Esophagus (tissue), 2 donors: ENCODE measurements at regions not wholly inside any gene's neighbourhood (a gene's known extent, or its start where the extent isn't known, plus 50 kb on each side); places are given as distances from the start of the nearest gene placed in this dataset.

Experiments
- H3K27ac ChIP-seq, 2 donors: one replicate each; pipeline ENCODE4 v1.5.1; 2013; ENCODE audit warnings: low read depth in 2 of 2, mild to moderate bottlenecking in 2 of 2, inconsistent platforms in 1 of 2, low read length in 1 of 2, moderate library complexity in 1 of 2
- H3K27me3 ChIP-seq, 2 donors: one replicate each; pipeline ENCODE4 v1.6.1; 2013; ENCODE audit warnings: low read length in 2 of 2, control low read depth in 1 of 2, mild to moderate bottlenecking in 1 of 2; ENCODE audit not compliant: insufficient read depth in 2 of 2, control insufficient read depth in 1 of 2
- H3K36me3 ChIP-seq, 2 donors: one replicate each; pipeline ENCODE4 v1.6.1; 2013; ENCODE audit warnings: low read length in 1 of 2; ENCODE audit not compliant: control insufficient read depth in 2 of 2, insufficient read depth in 2 of 2
- H3K4me1 ChIP-seq, 2 donors: one replicate each; pipeline ENCODE4 v1.6.1; 2013; ENCODE audit warnings: low read length in 1 of 2; ENCODE audit not compliant: control insufficient read depth in 2 of 2, insufficient read depth in 2 of 2
- H3K4me3 ChIP-seq, 2 donors: one replicate each; pipeline ENCODE4 v1.5.1; 2013; ENCODE audit warnings: low read length in 2 of 2, mild to moderate bottlenecking in 2 of 2, low read depth in 1 of 2, moderate library complexity in 1 of 2
- H3K9me3 ChIP-seq, 2 donors: one replicate each; pipeline ENCODE4 v1.6.1; 2013; ENCODE audit warnings: mild to moderate bottlenecking in 2 of 2, low read depth in 1 of 2, low read length in 1 of 2, moderate library complexity in 1 of 2; ENCODE audit not compliant: control insufficient read depth in 2 of 2, insufficient read depth in 1 of 2
- WGBS, 2 donors: extraction: QIAGEN DNeasy Blood & Tissue Kit; methylation state at CpG; one replicate each; pipeline ENCODE4 v1.1.7; 2013; 5-methylcytosine and 5-hydroxymethylcytosine counted together
- donor health status: healthy with polysubstance abuse.
- donor health status: Bipolar disorder and iron deficiency.

DNA sequence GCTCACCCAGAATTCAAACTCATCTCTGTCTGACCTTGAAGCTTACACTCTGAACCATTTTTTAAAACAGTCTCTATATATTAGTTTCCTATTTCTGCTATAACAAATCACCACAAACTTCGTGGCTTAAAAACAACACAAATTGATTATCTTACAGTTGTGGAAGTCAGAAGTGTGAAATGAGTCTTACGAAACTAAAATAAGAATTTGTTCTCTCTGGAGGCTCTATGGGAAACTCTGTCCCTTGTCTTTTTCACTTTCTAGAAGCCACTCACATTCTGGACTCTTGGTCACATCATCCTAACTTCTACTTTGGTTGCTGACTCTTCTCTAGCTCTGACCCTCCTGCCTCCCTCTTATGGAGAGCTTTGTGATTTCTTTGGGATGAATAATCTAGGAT lies 429.3 kb upstream of the THBS1 start:
- 76 to 77% methylated on average over 2 of the region's 2 CpGs for WGBS, 2 donors
- no peak overlapping the region for H3K4me3 ChIP-seq
- H3K9me3 ChIP-seq = no peaks in the 10 kb centered on the region
- H3K27ac ChIP-seq = no peak overlapping the region
- H3K36me3 ChIP-seq = no peaks in the 10 kb centered on the region
- peaks cover 2% of the 10 kb centered on the region in 2 donors for H3K4me1 ChIP-seq
- H3K27me3 ChIP-seq = no peaks in the 10 kb centered on the region

DNA sequence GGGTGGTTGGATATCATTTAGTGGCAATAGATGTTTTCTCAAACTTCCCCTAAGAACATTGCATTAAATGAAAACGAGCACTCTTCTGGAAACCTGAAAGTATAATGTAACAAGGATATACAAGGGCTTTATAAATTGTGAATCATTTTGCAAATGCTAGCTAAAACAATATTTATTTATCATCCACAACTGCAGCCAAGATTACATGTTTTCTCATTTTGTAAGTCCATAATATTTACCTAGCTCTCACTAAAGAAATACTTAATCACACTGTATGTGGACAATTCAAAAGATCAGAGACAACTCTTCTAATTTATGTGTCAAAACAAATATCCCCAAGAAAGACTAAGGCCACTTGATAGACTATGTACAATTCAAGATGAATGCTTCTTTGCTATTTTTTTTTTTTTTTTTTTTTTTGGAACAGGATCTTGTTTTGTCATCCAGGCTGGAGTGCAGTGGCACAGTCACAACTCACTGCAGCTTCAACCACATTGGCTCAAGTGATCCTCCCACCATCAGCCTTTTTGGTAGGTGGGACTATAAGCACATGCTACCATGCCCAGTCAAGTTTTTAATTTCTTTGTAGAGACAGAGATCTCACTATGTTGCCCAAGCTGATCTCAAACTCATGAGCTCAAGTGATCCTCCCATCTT lies 427.7 kb upstream of the THBS1 start:
- Histone ChIP-seq H3K9me3 (no peaks in the 10 kb centered on the region), H3K4me3 (no peak overlapping the region), H3K27ac (peak overlapping the region in 1 of 2 donors; percentile 33), H3K4me1 (peaks cover 2% of the 10 kb centered on the region in 2 donors), H3K27me3 (no peaks in the 10 kb centered on the region), H3K36me3 (no peaks in the 10 kb centered on the region)
- WGBS, 2 donors = 73 to 75% methylated on average over 1 of the region's 1 CpG

DNA sequence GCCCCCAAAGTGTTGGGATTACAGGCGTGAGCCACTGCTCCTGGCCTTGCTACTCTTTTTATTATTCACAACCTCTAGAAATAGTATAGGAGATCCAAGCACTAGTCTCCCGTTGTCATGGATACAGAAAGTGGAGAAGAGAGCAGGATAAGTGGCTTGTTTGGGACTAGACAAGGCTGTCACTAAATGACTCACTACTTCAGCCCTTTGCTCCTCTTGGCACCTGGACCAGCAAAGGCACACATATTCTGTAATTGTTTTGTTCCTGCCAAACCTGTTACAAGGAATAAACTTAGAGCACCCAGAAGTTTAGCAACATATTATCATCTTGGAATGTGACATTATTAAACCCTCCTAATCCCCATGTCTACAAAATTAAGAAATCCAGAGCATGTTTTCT lies 427.2 kb upstream of the THBS1 start:
- Histone ChIP-seq H3K4me3 (no peak overlapping the region), H3K36me3 (no peaks in the 10 kb centered on the region), H3K9me3 (no peaks in the 10 kb centered on the region), H3K27me3 (no peaks in the 10 kb centered on the region), H3K4me1 (peaks cover 2% of the 10 kb centered on the region in 2 donors), H3K27ac (peak overlapping the region in 1 of 2 donors; percentile 33)
- 66 to 67% methylated on average over 2 of the region's 2 CpGs for WGBS, 2 donors

DNA sequence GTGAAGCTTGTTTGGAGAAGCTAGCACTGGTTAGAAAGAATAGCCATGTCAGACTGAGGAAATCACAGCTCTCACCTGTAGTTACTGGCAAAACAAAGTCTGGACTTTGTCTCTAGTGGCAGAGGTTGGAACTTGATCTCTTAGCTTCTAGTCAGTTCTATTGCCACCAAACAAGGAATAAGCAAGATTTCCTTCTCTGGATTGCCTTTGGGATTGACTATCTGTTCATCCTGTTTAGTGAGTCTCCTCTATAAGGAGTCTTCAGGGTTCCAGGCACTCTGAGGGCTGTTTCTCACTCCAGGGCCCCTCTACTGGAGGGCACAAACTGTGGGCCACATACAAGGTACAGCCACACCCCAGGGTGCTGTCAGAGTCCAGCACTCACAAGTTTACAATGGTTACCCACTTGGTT lies 426.6 kb upstream of the THBS1 start:
- H3K4me3 ChIP-seq = no peak overlapping the region
- peak overlapping the region in 1 of 2 donors; percentile 27 for H3K27ac ChIP-seq
- H3K27me3 ChIP-seq = no peaks in the 10 kb centered on the region
- peaks cover 2% of the 10 kb centered on the region in 2 donors for H3K4me1 ChIP-seq
- H3K36me3 ChIP-seq = no peaks in the 10 kb centered on the region
- no peaks in the 10 kb centered on the region for H3K9me3 ChIP-seq

DNA sequence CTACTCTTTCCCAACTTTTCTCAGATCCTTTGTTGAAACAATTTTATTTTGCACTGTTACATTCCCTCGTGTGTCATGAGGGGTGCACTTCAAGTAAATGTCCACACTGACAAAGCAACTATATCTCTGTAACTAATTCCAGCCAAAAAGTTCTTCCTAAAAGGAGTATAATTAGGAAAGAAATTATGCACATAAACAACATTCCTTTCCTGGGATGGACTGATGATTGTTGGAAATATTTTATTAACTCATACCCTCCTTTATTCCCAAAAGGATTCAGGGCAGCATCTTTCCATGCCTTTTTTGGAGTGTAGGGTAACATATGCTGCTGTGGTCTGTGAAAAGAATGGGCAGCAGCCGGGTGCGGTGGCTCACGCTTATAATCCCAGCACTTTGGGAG lies 426.1 kb upstream of the THBS1 start:
- Histone ChIP-seq H3K4me3 (no peak overlapping the region), H3K4me1 (peaks cover 2% of the 10 kb centered on the region in 2 donors), H3K27me3 (no peaks in the 10 kb centered on the region), H3K9me3 (no peaks in the 10 kb centered on the region), H3K36me3 (no peaks in the 10 kb centered on the region), H3K27ac (peak overlapping the region in 1 of 2 donors; percentile 27)
- WGBS, 2 donors = 76 to 91% methylated on average over 4 of the region's 4 CpGs

DNA sequence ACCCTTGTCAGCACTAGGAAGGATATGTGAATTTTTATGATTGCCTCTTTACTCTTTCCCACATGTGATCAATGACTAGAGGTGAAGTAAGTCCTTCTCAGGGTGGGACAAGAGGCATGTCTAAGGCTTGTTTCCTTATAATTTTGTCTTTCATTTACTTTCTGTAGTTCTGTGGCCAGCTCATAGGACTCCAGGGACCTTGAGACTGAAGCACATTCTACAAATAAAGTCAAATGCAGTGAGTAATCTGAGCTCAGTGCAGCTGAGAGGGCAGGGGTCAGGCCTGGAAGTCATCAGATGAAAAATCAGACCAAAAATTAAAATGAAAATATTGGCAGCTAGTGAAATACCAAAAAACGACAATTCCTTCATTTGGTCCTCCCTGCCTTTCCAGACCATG lies 424.7 kb upstream of the THBS1 start:
- Histone ChIP-seq H3K27ac (no peak overlapping the region), H3K4me3 (no peak overlapping the region), H3K27me3 (no peaks in the 10 kb centered on the region), H3K4me1 (peaks cover 2% of the 10 kb centered on the region in 2 donors), H3K9me3 (no peaks in the 10 kb centered on the region), H3K36me3 (no peaks in the 10 kb centered on the region)
- WGBS, 2 donors = 68 to 73% methylated on average over 1 of the region's 1 CpG

DNA sequence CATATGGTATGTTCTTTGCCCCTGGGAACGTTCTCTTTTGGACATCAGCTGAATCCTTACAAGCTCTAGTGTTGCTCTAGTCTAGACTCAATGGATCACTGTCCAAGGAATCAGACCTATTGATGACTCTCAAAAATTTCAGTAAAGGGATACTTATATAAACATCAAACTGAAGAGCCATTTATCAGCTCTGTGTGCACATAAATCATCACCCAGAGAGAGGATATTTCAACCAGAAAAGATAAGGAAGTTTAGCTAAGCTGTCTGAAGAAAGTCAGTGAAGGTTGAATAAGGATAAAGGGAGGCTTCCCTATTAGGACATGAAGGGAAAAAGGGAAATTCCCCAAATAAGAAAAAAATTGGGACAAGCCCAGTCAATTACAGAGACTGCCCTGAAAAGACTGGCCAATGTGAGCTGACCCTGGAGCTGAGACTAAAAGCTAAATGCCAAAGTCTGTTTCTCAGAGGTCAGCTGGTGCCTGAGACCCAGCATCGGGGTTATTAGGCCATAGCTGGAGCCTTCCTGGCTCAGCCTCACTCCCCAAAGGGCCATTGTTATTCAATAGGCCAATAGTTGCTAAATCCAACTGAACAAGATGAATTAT lies 424.1 kb upstream of the THBS1 start:
- no peaks in the 10 kb centered on the region for H3K36me3 ChIP-seq
- peaks cover 2% of the 10 kb centered on the region in 2 donors for H3K4me1 ChIP-seq
- WGBS, 2 donors = 76 to 79% methylated on average over 2 of the region's 2 CpGs
- H3K4me3 ChIP-seq = no peak overlapping the region
- no peaks in the 10 kb centered on the region for H3K9me3 ChIP-seq
- H3K27me3 ChIP-seq = no peaks in the 10 kb centered on the region
- no peak overlapping the region for H3K27ac ChIP-seq

DNA sequence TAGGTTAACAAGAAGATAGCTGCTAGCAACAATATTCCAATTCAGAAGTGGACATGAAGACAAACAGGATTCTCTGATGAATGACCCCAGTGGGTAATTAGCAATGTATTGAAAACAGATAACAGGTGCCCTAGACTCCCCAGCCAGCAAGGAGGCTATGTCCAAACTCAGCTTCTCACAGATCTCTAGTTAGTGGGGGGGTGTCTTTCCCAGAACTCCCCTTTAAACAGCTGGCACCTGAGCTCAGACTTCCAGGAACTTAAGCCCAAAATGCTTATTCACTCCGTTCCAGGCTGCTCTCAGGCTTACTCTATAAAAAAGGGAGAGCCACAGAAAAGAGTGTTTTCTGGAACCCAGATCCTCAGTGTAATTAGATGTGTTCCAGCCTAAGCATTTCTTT lies 423.0 kb upstream of the THBS1 start:
- WGBS, 2 donors = 57 to 68% methylated on average over 1 of the region's 1 CpG
- Histone ChIP-seq H3K27me3 (no peaks in the 10 kb centered on the region), H3K9me3 (no peaks in the 10 kb centered on the region), H3K36me3 (no peaks in the 10 kb centered on the region), H3K4me3 (no peak overlapping the region), H3K27ac (no peak overlapping the region), H3K4me1 (peaks cover 2% of the 10 kb centered on the region in 2 donors)

DNA sequence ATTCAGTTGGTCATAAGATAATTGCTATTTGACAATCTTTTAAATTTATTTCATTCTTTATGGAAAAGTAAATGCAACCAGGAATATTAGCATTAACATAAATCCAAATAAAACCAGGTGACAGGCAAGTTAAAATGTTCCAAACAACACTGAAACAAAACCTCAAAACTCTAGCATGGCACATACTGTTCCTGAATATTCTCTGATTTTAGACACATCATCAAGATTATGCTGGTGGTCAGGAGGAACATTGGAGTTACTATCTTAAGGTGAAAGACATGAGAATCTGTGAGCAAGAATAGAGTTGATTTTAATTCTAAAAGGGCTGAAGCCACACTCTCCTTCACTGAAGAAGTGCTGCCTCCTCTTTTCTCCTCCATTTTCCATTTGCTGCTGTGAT lies 421.0 kb upstream of the THBS1 start:
- H3K27me3 ChIP-seq = no peaks in the 10 kb centered on the region
- no peaks in the 10 kb centered on the region for H3K36me3 ChIP-seq
- H3K9me3 ChIP-seq = no peaks in the 10 kb centered on the region
- H3K4me3 ChIP-seq = no peak overlapping the region
- H3K27ac ChIP-seq = no peak overlapping the region
- H3K4me1 ChIP-seq = no peaks in the 10 kb centered on the region

DNA sequence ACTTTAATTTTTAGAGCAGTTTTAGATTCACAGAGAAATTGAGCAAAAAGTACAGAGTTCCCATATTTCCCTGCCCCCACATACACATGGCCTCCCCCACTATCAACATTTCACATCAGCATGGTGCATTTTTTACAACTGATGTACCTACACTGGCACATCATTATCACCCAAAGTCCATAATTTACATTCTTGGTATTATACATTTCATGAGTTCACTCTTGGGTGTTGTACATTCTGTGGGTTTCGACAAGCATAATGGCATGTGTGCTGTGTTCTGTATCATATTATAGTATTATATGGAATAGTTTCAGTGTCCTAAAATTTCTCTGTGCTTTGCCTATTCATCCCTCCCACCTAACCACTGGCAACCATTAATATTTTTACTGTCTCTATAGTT lies 419.8 kb upstream of the THBS1 start:
- H3K27ac ChIP-seq = no peak overlapping the region
- no peaks in the 10 kb centered on the region for H3K27me3 ChIP-seq
- H3K4me1 ChIP-seq = no peaks in the 10 kb centered on the region
- 93 to 97% methylated on average over 1 of the region's 1 CpG for WGBS, 2 donors
- no peaks in the 10 kb centered on the region for H3K9me3 ChIP-seq
- H3K4me3 ChIP-seq = no peak overlapping the region
- no peaks in the 10 kb centered on the region for H3K36me3 ChIP-seq
